ENCODE measurements at regions not wholly inside any gene's neighbourhood (a gene's known extent, or its start where the extent isn't known, plus 50 kb on each side); places are given as distances from the start of the nearest gene placed in this dataset.
A peak's percentile ranks its signal among the peaks of the same experiment; 100 is the strongest.
"Not testable (repeated sequence)": the region's sequence is repeated elsewhere in the genome, so short reads cannot be mapped to it uniquely, and the experiment has no call there.

DNA sequence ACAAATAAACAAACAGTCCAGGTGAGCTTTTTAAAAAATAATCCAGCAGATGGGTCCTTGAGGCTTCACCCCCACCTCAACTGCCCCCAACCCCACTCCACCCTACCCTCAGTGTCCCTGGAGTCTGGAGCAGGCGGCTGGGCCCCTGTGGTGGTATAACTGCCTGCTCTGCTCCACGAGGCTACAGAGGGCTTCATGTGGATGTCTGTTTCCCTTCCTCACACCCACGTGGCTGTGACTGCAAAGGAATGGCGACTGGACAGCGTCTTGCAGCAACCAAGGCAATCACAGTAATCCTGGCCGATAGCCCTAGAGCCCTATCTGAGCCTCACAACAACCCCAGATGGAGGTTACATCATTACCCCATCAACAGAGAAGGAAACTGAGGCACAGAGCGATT is 76.5 kb downstream of the SLC2A10 start:
- no peak for DNase-seq

DNA sequence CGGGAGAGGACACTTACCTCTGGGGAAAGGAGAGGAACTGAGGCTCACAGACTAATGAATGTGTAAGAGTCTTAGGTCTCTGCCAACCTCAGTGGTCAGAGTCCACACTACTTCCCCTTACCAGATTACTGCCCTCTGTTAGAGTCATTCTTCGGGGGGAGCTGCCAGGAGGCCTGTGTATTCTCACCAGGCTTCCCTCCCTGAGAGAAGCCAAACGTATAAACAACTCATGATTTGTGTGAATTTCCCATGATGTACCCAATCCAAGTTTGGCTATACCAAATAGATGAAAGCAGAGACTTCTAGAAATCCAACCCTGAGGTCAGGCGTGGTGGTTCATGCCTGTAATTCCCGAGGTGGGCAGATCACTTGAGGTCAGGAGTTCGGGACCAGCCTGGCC is 77.1 kb downstream of the SLC2A10 start:
- DNase-seq: no peak

DNA sequence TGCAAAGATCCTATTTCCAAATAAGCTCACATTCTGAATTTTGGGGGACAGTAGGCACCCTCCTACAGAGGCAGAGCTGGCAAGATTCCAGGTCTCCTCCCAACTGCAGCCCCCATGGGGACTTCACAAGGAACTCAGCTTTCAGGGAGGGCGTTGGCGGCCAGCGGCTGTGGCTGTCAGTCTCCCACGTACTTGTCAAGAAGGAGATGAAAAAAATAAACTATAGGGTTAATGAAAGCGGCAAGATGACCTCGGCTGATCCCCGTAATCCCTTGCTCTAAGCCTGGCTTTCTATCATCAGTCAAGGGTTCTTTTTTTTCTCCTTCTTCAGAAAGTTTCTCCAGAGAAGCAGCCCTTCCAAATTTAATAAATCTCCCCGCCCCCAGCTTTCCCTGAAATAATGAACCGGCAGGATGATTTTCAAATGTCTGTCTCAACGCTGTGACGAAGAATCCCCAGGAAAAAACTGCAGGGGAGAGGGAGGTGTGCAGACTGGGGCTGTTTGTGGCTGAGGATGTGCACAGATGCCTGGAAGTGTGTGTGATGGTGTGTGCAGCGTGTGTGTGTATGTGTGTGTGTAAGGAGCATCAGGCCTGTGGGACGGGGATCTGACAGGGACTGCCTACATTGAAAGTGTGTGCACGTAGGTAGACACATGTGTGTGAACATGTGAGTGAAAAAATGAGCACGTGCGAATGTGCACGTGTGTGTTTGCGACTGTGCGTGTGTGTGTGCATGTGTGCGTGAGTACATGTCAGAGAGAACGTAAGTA is 78.7 kb downstream of the SLC2A10 start:
- no peak for DNase-seq

DNA sequence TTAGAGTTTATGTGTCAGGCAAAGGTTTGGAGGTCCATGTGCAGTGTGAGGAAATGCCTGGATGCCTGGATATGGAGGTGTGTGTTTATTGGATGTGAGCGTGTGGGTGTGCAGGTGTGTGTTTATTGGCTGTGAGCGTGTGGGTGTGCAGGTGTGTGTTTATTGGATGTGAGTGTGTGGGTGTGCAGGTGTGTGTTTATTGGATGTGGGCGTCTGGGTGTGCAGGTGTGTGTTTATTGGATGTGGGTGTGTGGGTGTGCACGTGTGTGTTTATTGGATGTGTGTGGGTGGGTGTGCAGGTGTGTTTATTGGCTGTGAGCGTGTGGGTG is 79.3 kb downstream of the SLC2A10 start:
- DNase-seq: not testable (repeated sequence)

DNA sequence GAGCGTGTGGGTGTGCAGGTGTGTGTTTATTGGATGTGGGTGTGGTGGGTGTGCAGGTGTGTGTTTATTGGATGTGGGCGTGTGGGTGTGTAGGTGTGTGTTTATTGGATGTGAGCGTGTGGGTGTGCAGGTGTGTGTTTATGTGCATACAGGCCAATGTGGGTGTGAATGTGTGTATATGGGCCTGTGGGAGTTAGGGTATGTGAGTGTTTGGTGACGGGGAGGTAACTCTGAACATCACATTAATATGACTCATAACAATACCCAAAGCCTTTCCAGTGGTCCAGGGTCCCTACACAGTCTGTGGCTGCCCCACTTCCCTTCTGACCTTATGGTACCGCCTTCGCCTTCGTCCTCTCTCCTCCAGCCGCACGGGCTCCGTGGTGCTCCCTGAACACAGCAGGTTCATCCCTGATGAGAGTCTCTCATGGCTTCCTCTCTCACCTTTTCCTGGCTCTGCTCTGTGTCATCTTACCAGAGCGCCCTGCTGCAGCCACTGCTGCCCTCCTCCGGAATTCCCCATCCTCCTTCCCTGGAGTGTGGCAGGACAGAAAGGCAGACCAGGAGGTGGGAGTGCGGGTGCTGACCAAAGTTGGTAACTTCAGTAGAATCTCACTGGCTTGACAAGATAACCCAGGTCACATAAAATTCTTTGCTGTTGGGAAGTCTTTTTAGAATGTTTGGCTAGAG is 80.0 kb downstream of the SLC2A10 start:
- DNase-seq: no peak

DNA sequence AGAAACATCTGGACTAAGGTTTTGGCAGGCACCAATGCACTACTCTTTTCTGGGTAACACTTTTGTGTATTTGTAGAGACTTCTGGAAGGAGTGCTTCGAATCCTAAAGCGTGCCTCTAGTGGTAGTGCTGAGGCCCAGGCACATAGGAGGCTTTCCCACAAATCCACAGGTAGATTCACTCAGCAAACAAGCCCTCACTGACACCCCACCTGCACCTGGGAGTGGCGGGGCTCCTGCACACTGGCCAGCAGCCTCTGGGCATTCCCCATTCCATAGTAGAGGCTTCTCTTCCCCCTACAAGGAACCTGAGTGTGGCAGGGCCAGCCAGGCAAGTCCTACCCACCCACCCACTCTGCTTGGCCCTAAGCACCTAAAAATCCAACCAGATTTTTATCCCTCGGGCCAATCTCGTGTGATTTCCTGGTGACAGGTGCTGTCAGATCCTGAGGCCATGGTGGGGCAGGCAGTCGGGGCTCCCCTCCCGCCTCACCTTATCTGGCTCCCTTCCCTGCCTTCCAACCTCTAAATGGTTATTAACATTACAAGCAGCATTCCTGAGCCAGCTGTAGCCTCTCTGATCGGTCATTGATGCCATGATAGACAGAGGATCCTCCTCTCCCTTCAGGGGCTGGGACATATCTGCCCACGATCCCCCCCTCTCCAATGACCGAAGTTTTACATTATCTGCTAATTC is 82.4 kb downstream of the SLC2A10 start:
- no peak for DNase-seq

DNA sequence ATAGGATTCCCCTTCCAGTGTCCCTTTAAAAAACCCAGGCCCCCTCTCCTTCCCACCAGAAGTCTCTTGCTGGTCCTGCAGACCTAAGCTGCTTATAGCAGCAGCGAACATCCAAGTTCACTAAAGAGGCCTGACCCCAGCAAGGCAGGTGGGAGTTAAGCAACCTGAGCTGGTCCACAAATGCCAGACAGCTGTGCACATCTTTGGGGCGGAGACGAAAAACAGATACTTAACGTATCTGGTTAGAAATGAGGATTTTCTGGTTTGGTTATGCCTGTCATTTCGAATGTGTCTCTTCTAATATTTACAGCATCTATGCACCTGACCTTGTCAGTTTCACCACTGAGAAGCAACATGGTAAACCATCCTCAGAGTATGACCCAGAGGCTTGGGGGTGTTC is 87.8 kb downstream of the SLC2A10 start:
- no peak for DNase-seq

DNA sequence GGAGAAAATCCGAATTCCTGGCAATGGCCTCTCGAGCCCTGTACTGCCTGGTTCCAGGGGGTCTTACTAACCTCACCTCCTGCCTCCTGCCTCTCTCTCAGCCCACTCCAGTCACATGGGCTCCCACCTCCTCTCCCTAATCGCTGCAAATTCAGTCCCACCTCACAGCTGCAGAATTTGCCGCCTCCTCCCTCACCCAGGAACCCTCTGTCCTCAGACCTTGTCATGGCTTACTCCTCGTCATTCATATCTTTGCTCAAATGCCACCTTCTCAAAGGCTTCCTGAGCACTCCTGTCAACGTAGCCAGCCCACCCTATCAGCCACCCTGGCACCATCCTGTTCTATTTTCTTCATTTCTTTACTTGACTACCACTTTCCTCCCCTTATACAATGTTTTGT is 89.0 kb downstream of the SLC2A10 start:
- DNase-seq: no peak

DNA sequence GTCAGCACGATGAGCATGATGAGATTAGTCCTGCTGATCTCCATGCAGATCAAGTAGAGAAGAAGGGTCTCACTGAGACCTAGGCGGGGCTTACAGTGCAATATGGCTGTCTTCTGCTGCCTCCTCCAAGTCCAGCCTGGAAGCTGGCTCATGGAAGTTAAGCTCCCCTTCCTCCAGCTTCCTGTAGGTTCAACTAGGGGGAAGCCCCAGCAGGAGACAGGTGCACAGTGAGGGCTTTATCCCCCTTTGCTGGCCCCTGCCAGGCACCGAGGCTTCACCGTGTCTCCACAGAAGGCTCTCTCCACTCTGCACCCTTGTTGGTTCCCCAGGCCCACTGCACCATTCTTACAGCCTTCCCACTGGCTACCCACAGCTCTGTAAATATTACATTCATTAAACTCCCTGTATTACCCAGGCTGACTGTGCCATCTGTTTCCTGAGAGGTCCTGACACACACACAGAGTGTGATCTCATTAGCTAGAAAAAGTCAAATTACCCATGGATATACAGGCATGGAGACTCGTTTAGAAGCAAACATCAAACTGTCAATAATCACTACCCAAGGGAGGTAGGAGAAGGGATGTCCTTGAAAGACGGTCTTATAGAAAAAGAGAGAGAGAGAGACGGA is 90.4 kb downstream of the SLC2A10 start:
- peak; percentile 76 for DNase-seq

DNA sequence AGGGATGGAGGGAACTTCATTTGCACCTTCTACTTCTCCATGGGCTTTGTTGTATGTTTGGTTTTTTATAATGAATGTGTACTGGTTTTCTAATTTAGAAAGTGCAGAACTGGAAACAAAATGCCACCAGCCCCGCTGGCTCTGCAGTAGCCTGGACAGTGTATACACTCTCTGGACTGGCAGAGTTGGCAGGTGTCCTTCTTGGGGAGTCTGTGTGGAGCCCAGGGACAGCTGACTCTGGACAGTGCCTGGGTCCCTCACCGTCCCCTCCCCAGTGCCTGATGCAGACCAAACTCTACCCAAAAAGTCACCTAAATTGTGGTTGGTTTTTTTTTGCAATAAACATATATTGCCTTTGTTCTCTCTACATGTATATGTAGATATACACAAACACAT is 91.0 kb downstream of the SLC2A10 start:
- DNase-seq: no peak

DNA sequence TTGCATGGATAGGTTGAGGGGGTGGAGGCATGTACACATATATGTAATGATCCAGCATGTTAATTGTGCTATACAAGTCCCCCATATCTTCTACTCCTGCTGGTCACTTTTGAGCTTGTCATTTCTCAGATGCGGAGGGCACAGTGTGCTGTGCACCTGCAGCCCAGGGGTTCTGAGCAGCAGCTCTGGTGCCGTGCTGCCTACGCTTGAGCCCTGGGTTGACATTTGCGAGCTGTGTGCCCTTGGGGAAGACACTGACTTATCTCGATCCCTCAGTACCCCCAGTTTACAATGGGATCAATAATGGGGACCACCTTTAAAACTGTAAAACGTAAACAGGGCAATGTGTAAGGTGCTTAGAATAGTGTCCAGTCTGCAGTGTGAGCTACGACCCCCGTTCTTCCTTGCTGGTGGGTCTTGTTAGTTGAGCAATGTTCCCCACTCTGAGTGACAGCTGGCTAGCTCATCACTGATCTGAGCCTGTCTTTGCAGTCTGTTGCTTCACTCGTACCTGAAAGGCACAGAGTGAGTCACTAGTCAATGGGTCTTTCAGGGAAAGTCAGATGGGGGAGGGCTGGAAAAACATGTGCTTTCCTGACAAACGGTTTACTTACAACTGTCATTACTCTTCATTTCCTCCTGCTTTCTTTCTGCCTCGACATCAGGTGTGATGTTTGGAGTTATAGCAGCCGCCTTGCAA is 91.7 kb downstream of the SLC2A10 start:
- DNase-seq: no peak

DNA sequence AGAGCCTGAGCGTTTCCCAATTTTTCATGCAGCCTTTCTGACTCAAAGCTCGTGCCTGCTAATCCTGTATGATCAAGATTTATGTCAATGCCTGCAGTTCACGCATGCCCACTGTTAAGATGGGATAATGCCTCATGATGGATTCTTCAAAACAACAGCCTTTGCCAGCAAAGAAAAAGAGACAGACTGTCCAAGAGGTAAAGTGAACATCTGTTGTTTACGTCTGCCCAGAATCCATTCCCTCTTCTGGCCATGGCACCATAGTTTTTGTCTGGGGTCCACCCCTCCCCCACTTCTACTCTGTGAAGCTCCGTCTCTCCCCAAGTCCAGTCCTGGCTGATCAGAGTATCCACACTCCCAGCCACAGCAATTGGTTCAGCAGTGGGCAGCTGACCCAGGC is 91.9 kb upstream of the EYA2 start:
- DNase-seq: no peak

DNA sequence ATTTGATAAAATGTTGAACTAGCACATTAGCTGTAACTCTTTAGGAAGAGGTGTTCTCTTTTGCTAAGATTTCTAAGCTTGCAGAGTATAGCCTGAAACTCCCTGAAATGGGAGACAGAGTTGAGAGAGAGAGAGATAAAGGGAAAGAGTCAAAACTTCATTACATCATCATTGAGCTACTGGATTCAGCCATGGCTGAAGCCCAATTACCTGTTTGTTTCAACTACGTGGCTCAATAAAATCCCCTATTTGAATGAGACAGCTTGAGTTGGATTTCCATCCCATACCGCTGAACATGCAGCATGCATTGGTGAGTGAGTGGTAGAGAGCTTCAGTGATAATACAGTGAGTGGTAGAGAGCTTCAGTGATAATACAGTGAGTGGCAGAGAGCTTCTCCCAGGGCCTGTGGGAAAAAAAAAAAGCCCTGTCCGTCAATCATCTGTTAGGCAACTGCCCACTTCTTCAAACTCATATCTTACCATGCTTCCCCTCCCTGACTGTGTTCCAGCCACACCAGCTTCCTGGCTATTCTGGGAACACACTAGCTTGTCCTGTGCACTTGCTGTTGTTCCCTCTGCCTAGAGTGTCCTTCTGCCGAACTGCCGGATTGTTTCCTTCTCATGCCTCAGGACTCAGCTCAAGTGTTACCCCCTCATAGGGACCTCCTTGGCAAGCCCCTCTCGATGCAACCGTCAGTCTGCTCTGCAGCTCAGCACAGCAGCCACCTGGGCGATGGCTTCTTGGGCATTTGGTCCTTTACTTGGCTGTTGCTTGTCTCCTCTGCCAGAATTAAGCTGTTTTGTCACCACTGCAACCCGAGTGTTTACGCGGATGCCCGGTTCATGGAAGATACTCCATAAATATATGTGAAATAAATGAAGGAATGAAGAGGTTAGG is 91.3 kb upstream of the EYA2 start:
- DNase-seq: no peak

DNA sequence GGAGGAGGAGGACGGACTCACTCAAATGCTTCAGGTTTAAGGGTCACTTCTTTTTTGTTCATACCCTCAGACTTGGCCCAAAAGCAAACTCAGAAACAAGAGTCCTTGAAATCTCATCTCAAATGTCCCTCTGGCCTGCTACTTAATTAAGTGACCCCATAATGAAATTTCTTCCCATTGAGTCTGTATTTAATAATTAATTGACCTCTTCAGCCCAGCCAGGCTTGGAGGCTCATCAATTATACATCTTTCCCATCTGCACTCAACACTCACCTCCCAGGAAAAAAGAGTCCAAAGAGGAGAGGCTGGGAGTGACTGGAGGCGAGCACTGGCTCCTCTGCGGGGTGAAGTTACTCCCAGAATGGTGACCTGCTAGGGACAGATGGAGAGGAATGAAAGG is 90.5 kb upstream of the EYA2 start:
- DNase-seq: no peak

DNA sequence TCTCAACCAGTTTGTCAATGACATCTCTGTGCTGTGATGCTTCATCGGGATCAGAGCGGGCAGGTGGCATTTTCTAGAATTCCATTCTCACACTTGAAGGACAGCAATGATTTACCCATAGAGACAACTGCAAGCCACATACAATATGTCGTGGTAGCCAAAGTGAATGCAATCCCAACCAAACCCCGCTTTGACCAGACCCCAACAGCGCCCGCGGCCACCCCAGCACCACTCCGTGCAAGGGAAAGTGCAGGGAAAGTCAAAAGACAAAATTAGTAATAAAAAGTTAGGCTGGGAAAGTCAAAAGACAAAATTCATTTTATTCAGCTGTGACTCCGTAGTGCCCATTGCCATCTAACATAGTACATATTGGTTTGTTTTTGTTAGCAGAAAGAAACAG is 88.8 kb upstream of the EYA2 start:
- no peak for DNase-seq

DNA sequence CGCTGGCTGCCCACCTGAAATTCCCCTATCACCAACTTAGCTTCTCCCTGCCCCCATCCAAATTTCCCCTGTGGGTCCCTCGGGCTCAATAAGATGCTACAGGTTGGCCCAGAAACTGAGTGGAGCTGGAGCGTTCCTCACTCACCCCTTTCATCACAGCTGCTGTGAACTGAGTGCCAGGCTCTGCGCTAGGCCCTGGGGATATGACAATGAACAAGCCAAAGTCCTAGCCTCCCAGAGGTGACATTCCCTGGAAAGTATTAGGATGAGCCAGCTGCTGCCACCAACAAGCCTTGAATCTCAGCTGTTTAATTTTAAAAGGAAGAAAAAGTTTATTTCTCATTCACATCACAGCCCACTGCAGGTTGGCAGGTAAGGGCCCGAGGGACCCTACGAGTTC is 86.6 kb upstream of the EYA2 start:
- no peak for DNase-seq

DNA sequence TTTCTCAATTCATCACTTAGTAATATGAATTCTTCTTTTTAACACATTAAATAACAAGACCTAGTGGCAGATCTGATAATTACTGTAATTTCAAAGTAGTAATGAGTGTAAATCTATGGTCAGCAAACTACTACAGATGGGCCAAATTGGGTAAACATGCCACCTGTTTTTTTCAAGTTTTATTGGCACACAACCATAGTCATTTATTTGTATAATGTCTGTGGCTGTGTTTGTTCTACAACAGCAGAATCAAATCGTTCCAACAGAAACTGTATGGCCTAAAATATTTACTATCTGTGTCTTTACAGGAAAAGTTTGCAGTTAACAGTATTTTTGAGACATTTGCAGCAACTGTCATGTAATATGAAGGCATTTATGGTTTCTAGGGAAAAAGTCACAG is 86.1 kb upstream of the EYA2 start:
- DNase-seq: peak; percentile 82

DNA sequence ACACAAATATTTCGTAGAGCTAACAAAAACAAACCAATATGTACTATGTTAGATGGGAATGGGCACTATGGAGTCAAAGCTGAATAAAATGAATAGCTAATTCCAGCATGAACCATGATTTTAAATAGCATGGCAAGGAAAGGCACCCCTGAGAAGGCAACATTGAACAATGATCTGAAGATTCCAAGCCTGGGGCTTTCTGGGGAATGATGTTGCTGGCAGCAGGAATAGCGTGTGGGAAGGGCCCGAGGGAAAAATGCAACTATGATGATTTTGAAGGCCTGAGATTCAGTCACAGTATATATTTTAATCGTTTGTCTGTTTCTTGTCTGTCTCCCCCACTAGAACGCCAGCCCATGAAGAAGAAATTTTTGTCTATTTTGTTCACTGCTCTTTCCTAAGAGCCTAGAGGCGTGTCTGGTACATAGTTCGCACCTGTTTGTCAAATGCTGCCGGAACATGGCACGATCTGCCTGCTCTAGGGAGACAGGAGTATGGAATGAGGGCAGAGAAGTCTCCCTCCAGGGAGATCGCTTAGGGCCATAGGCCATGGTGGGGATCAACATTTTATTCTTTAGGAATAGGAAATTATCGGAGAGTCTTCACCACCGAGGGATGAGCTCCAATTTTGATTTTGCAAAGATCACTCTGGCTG is 84.8 kb upstream of the EYA2 start:
- peak; percentile 18 for DNase-seq

DNA sequence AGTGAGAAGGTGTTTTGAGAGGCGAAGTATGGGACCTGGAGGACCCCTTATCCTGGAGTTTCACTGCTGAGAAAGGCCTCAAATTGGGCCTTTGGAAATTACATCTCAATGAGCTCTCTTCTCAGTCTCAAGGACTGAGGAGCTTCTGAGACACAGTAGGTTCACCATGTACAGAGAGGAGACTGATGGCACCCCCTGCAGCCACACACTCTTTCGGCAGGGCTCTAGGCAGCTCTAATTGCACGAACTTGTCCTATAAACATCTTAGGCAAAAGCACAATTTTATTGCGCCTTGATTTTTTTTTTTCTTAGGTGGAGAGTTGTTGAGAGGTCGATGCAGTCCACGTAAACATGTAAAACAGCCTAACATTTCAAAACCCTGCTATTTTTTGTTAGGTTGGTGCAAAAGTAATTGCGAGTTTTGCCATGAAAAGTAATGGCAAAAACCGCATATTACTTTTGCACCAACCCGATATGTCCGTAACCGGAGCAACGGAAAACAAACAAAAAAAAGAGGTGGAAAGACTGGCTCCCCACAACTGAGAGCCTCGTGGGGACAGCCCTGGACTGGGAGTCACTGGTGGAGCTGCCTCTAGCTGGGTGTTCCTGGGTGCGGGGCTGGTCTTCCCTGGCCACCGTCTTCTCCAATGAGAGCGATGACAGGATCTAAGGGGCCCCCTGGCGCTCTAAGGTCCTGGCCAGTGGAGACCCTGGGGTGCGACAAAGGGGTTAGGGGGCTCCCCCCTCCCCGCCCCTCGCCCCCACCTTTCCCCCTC is 84.0 kb upstream of the EYA2 start:
- peak; percentile 63 for DNase-seq

DNA sequence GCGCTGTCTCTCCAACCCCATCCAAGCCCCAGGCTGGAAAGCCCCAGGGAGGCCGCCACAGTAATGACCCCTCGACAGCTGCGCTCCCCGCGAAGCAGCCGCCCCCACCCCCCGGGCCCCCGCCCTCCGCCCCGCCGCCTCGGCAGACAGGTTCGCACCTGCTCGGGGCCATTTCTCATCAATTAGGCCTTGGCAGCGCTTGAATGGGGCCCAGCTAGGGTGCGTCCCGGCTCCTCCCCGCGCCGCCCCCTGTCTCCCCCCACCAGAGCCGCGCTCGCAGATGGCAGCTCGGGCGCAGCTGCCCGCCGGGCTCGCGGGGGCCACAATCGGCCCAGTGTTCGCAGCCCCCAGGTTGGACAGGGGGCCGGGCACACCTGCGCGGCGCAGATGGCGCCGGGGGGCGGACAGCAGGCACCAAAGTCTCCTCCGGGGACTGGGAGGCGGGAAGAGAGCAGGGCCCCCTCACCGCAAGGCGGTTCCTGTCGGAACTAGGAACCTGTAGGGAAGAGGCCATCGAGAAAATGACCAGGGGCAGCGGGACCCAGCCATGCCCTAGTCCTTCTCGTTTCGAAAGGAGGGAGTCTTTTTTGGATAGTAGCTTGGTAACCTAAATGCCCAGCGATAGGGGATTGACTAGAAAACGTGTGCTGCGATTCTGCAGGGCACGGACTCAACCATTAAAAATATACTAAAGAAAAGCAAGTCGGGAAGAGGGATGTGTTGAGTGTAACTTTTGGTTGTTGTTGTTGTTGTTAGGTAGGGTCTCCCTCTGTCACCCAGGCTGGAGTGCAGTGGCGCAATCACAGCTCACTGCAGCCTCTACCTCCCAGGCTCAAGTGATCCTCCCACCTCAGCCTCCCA is 83.2 kb upstream of the EYA2 start:
- DNase-seq: peak; percentile 91
